Suprapubic skin (tissue), 4 donors: ENCODE measurements at regions not wholly inside any gene's neighbourhood (a gene's known extent, or its start where the extent isn't known, plus 50 kb on each side); places are given as distances from the start of the nearest gene placed in this dataset.

Experiments
- DNase-seq, 2 donors: peaks; one replicate each; pipeline ENCODE4 v3.0.0-alpha.2; 2019; ENCODE audit warnings: low spot score in 2 of 2
- H3K27ac ChIP-seq: fragments of 200-600 bp; sonication (generic); one replicate; pipeline ENCODE4 v1.5.1; 2019
- H3K27me3 ChIP-seq: fragments of 200-600 bp; sonication (generic); one replicate; pipeline ENCODE4 v1.5.1; 2019
- H3K36me3 ChIP-seq: fragments of 200-600 bp; sonication (generic); one replicate; pipeline ENCODE4 v1.5.1; 2019
- H3K4me1 ChIP-seq: fragments of 200-600 bp; sonication (generic); one replicate; pipeline ENCODE4 v1.5.1; 2019
- H3K4me3 ChIP-seq: fragments of 200-600 bp; sonication (generic); one replicate; pipeline ENCODE4 v1.5.1; 2019; ENCODE audit warnings: mild to moderate bottlenecking
- H3K9me3 ChIP-seq: fragments of 200-600 bp; sonication (generic); one replicate; pipeline ENCODE4 v1.5.1; 2019
- CTCF ChIP-seq, 2 donors: fragments of 200-600 bp in 1 of 2; fragments of 450-650 bp in 1 of 2; sonication (generic) in 1 of 2; IDR thresholded peaks; one replicate each; pipeline ENCODE4 v1.5.1; 2016 to 2019; ENCODE audit warnings: antibody characterized with exemption in 2 of 2, mild to moderate bottlenecking in 1 of 2, moderate library complexity in 1 of 2
- EP300 ChIP-seq: sonication (generic); formaldehyde crosslinking; IDR thresholded peaks from one replicate; pipeline ENCODE4 v1.6.1; 2017; ENCODE audit warnings: antibody characterized with exemption
- POLR2A ChIP-seq, 2 donors: fragments of 450-650 bp; IDR thresholded peaks; one replicate each; pipeline ENCODE4 v1.6.1; 2017; ENCODE audit warnings: antibody characterized with exemption in 2 of 2, mild to moderate bottlenecking in 2 of 2, moderate library complexity in 2 of 2
- POLR2AphosphoS5 ChIP-seq, 3 donors: sonication (generic); formaldehyde crosslinking; IDR thresholded peaks; one replicate each; pipeline ENCODE4 v1.6.1; 2017; ENCODE audit warnings: antibody characterized with exemption in 3 of 3
- WGBS: methylation state at CpG from one replicate; pipeline ENCODE4 v1.1.5; 2018; 5-methylcytosine and 5-hydroxymethylcytosine counted together

GRCh38 chr20:43863821-43864544 lies 50.7 kb upstream of the TOX2 start:
- WGBS: 61% methylated on average over 10 of the region's 10 CpGs
- no peak for TF ChIP-seq CTCF (IDR thresholded peaks at IDR 0.05)
- TF ChIP-seq EP300: no peak
- no peak for TF ChIP-seq POLR2AphosphoS5 (IDR thresholded peaks at IDR 0.05)
- no peak for TF ChIP-seq POLR2A (IDR thresholded peaks at IDR 0.05)
- no peak for DNase-seq

GRCh38 chr20:43863330-43863729 lies 51.3 kb upstream of the TOX2 start:
- H3K4me3 ChIP-seq: no peak overlapping the region
- H3K4me1 ChIP-seq: peaks cover 6% of the 10 kb centered on the region
- H3K9me3 ChIP-seq: no peaks in the 10 kb centered on the region
- no peak for DNase-seq
- TF ChIP-seq POLR2A (IDR thresholded peaks at IDR 0.05): no peak
- TF ChIP-seq EP300: no peak
- TF ChIP-seq POLR2AphosphoS5 (IDR thresholded peaks at IDR 0.05): no peak
- no peak for TF ChIP-seq CTCF (IDR thresholded peaks at IDR 0.05)
- no peaks in the 10 kb centered on the region for H3K36me3 ChIP-seq
- 89% methylated on average over 12 of the region's 12 CpGs for WGBS
- peak overlapping the region; percentile 41 for H3K27ac ChIP-seq
- no peaks in the 10 kb centered on the region for H3K27me3 ChIP-seq

More at GRCh38 chr20:43863821-43864544, 50.7 kb upstream of the TOX2 start:
- no peaks in the 10 kb centered on the region for H3K27me3 ChIP-seq
- H3K9me3 ChIP-seq: no peaks in the 10 kb centered on the region
- peaks cover 6% of the 10 kb centered on the region for H3K4me1 ChIP-seq
- H3K27ac ChIP-seq: peak overlapping the region; percentile 41
- H3K4me3 ChIP-seq: no peak overlapping the region
- H3K36me3 ChIP-seq: no peaks in the 10 kb centered on the region

- no peaks in the 10 kb centered on the region for H3K36me3 ChIP-seq
- peaks cover 6% of the 10 kb centered on the region for H3K4me1 ChIP-seq
- DNase-seq: no peak
- no peak overlapping the region for H3K27ac ChIP-seq
- whole genome bisulfite sequencing: 39% methylated on average over 4 of the region's 4 CpGs
- no peaks in the 10 kb centered on the region for H3K27me3 ChIP-seq
- no peak overlapping the region for H3K4me3 ChIP-seq
- no peaks in the 10 kb centered on the region for H3K9me3 ChIP-seq
- no peak for TF ChIP-seq POLR2AphosphoS5 (IDR thresholded peaks at IDR 0.05)
- no peak for TF ChIP-seq CTCF (IDR thresholded peaks at IDR 0.05)
- TF ChIP-seq POLR2A (IDR thresholded peaks at IDR 0.05): no peak
- TF ChIP-seq EP300: no peak
Observed at GRCh38 chr20:43862438-43862837, 52.2 kb upstream of the TOX2 start.

- no peak overlapping the region for H3K27ac ChIP-seq
- no peak overlapping the region for H3K4me3 ChIP-seq
- no peaks in the 10 kb centered on the region for H3K36me3 ChIP-seq
- TF ChIP-seq CTCF (IDR thresholded peaks at IDR 0.05) (no peak), POLR2AphosphoS5 (IDR thresholded peaks at IDR 0.05) (no peak), POLR2A (IDR thresholded peaks at IDR 0.05) (no peak)
- DNase-seq: no peak
- WGBS: 87% methylated on average over 1 of the region's 1 CpG
- peaks cover 6% of the 10 kb centered on the region for H3K4me1 ChIP-seq
- H3K9me3 ChIP-seq: no peaks in the 10 kb centered on the region
- no peaks in the 10 kb centered on the region for H3K27me3 ChIP-seq
Observed at GRCh38 chr20:43859994-43860393, 54.7 kb upstream of the TOX2 start.

- no peaks in the 10 kb centered on the region for H3K36me3 ChIP-seq
- WGBS: 100% methylated on average over 1 of the region's 1 CpG
- no peaks in the 10 kb centered on the region for H3K4me1 ChIP-seq
- no peak for DNase-seq
- no peak overlapping the region for H3K27ac ChIP-seq
- no peaks in the 10 kb centered on the region for H3K27me3 ChIP-seq
- H3K9me3 ChIP-seq: no peaks in the 10 kb centered on the region
- H3K4me3 ChIP-seq: no peak overlapping the region
- no peak for TF ChIP-seq CTCF (IDR thresholded peaks at IDR 0.05)
- no peak for TF ChIP-seq POLR2AphosphoS5 (IDR thresholded peaks at IDR 0.05)
- no peak for TF ChIP-seq EP300
Observed at GRCh38 chr20:43857932-43858331, 56.7 kb upstream of the TOX2 start.
